Subcutaneous abdominal adipose tissue (tissue), 5 donors: ENCODE measurements at regions not wholly inside any gene's neighbourhood (a gene's known extent, or its start where the extent isn't known, plus 50 kb on each side); places are given as distances from the start of the nearest gene placed in this dataset.

ENCODE experiments used
- H3K27ac ChIP-seq: one replicate; pipeline ENCODE4 v1.7.0; 2013; ENCODE audit warnings: low read depth, mild to moderate bottlenecking, inconsistent platforms, low read length, moderate library complexity
- H3K27me3 ChIP-seq, 5 donors: one replicate each; pipeline ENCODE4 v1.7.0; 2013; ENCODE audit warnings: low read length in 5 of 5, inconsistent platforms in 1 of 5; ENCODE audit not compliant: control insufficient read depth in 5 of 5, insufficient read depth in 4 of 5
- H3K36me3 ChIP-seq, 5 donors: one replicate each; pipeline ENCODE4 v1.7.0; 2013; ENCODE audit warnings: low read length in 5 of 5; ENCODE audit not compliant: control insufficient read depth in 5 of 5, insufficient read depth in 5 of 5
- H3K4me1 ChIP-seq, 5 donors: one replicate each; pipeline ENCODE4 v1.7.0; 2013; ENCODE audit warnings: low read length in 5 of 5, mild to moderate bottlenecking in 3 of 5, moderate library complexity in 1 of 5; ENCODE audit not compliant: control insufficient read depth in 5 of 5, insufficient read depth in 5 of 5
- H3K4me3 ChIP-seq, 5 donors: one replicate each; pipeline ENCODE4 v1.7.0; 2013; ENCODE audit warnings: low read length in 5 of 5, low read depth in 1 of 5
- H3K9ac ChIP-seq, 5 donors: one replicate each; pipeline ENCODE4 v1.7.0; 2013; ENCODE audit warnings: low read length in 5 of 5, mild to moderate bottlenecking in 4 of 5, moderate library complexity in 3 of 5
- H3K9me3 ChIP-seq, 5 donors: one replicate each; pipeline ENCODE4 v1.7.0; 2013; ENCODE audit warnings: low read length in 5 of 5; ENCODE audit not compliant: control insufficient read depth in 5 of 5
- donor health status: healthy.
- donor health status: healthy.
- donor health status: healthy.
- donor health status: healthy.
- donor health status: healthy.

GRCh38 chr5:82784521-82784920 lies 292.7 kb downstream of the TMEM167A start:
- Histone ChIP-seq H3K9me3 (no peaks in the 10 kb centered on the region), H3K36me3 (no peaks in the 10 kb centered on the region), H3K27ac (no peak overlapping the region), H3K4me1 (no peaks in the 10 kb centered on the region), H3K4me3 (no peak overlapping the region), H3K9ac (no peak overlapping the region), H3K27me3 (no peaks in the 10 kb centered on the region)

- H3K9me3 ChIP-seq: no peaks in the 10 kb centered on the region
- no peaks in the 10 kb centered on the region for H3K36me3 ChIP-seq
- no peak overlapping the region for H3K9ac ChIP-seq
- H3K4me3 ChIP-seq: no peak overlapping the region
- no peak overlapping the region for H3K27ac ChIP-seq
- no peaks in the 10 kb centered on the region for H3K4me1 ChIP-seq
- no peaks in the 10 kb centered on the region for H3K27me3 ChIP-seq
Observed at GRCh38 chr5:82777106-82777505, 300.1 kb downstream of the TMEM167A start.

GRCh38 chr5:82772281-82772680 lies 304.9 kb downstream of the TMEM167A start:
- Histone ChIP-seq H3K9me3 (no peaks in the 10 kb centered on the region), H3K27me3 (no peaks in the 10 kb centered on the region), H3K9ac (no peak overlapping the region), H3K36me3 (no peaks in the 10 kb centered on the region), H3K27ac (no peak overlapping the region), H3K4me1 (no peaks in the 10 kb centered on the region), H3K4me3 (no peak overlapping the region)

- Histone ChIP-seq H3K27ac (no peak overlapping the region), H3K9me3 (no peaks in the 10 kb centered on the region), H3K9ac (no peak overlapping the region), H3K4me1 (no peaks in the 10 kb centered on the region), H3K27me3 (no peaks in the 10 kb centered on the region), H3K36me3 (no peaks in the 10 kb centered on the region), H3K4me3 (no peak overlapping the region)
Observed at GRCh38 chr5:82766206-82766605, 311.0 kb downstream of the TMEM167A start.

GRCh38 chr5:82765765-82766164 lies 311.4 kb downstream of the TMEM167A start:
- Histone ChIP-seq H3K9me3 (peaks cover 0 to under 1% (median 0%) of the 10 kb centered on the region in 5 donors), H3K27me3 (no peaks in the 10 kb centered on the region)

GRCh38 chr5:82760856-82761255 lies 316.3 kb downstream of the TMEM167A start:
- no peak overlapping the region for H3K27ac ChIP-seq
- H3K9me3 ChIP-seq: peaks cover 0 to 6% (median 0%) of the 10 kb centered on the region in 5 donors
- H3K36me3 ChIP-seq: no peaks in the 10 kb centered on the region
- no peak overlapping the region for H3K9ac ChIP-seq
- H3K4me3 ChIP-seq: no peak overlapping the region
- H3K4me1 ChIP-seq: no peaks in the 10 kb centered on the region
- H3K27me3 ChIP-seq: no peaks in the 10 kb centered on the region

More at GRCh38 chr5:82765765-82766164, 311.4 kb downstream of the TMEM167A start:
- Histone ChIP-seq H3K27ac (no peak overlapping the region), H3K4me3 (no peak overlapping the region), H3K4me1 (no peaks in the 10 kb centered on the region), H3K9ac (no peak overlapping the region), H3K36me3 (no peaks in the 10 kb centered on the region)

GRCh38 chr5:82758881-82759280 lies 318.3 kb downstream of the TMEM167A start:
- Histone ChIP-seq H3K4me1 (no peaks in the 10 kb centered on the region), H3K9me3 (peaks cover 0 to 6% (median 0%) of the 10 kb centered on the region in 5 donors), H3K27me3 (no peaks in the 10 kb centered on the region), H3K27ac (no peak overlapping the region), H3K4me3 (no peak overlapping the region), H3K9ac (no peak overlapping the region), H3K36me3 (no peaks in the 10 kb centered on the region)

GRCh38 chr5:82754759-82755158 lies 322.4 kb downstream of the TMEM167A start:
- H3K36me3 ChIP-seq: no peaks in the 10 kb centered on the region
- peaks cover 0 to 3% (median 0%) of the 10 kb centered on the region in 5 donors for H3K4me1 ChIP-seq
- peaks cover 0 to 5% (median 0%) of the 10 kb centered on the region in 5 donors for H3K9me3 ChIP-seq
- H3K27ac ChIP-seq: no peak overlapping the region
- H3K4me3 ChIP-seq: no peak overlapping the region
- no peak overlapping the region for H3K9ac ChIP-seq
- no peaks in the 10 kb centered on the region for H3K27me3 ChIP-seq

GRCh38 chr5:82754036-82754746 lies 323.0 kb downstream of the TMEM167A start:
- Histone ChIP-seq H3K4me1 (peaks cover 0 to 8% (median 4%) of the 10 kb centered on the region in 5 donors), H3K9me3 (peaks cover 0 to 5% (median 0%) of the 10 kb centered on the region in 5 donors), H3K27me3 (no peaks in the 10 kb centered on the region), H3K9ac (no peak overlapping the region), H3K4me3 (no peak overlapping the region), H3K27ac (no peak overlapping the region), H3K36me3 (no peaks in the 10 kb centered on the region)

GRCh38 chr5:82753374-82753773 lies 323.8 kb downstream of the TMEM167A start:
- no peak overlapping the region for H3K27ac ChIP-seq
- peaks cover 0 to 5% (median 0%) of the 10 kb centered on the region in 5 donors for H3K9me3 ChIP-seq
- H3K27me3 ChIP-seq: no peaks in the 10 kb centered on the region
- H3K36me3 ChIP-seq: no peaks in the 10 kb centered on the region
- no peak overlapping the region for H3K9ac ChIP-seq
- H3K4me1 ChIP-seq: peaks cover 0 to 14% (median 6%) of the 10 kb centered on the region in 5 donors
- H3K4me3 ChIP-seq: no peak overlapping the region
